Fibroblast of lung (primary cell): ENCODE measurements at regions not wholly inside any gene's neighbourhood (a gene's known extent, or its start where the extent isn't known, plus 50 kb on each side); places are given as distances from the start of the nearest gene placed in this dataset.

Experiments
- DNase-seq, 2 donors: peaks; one replicate each; pipeline versions ENCODE4 v3.0.0 to v3.0.0-alpha.2; 2010; ENCODE audit warnings: low read depth in 2 of 2
- H2AFZ ChIP-seq: 2 replicates; pipeline ENCODE4 v1.5.1; 2012; ENCODE audit warnings: low read length, control low read depth, inconsistent platforms
- H3K27ac ChIP-seq: 2 replicates; pipeline ENCODE4 v1.5.1; 2011; ENCODE audit warnings: low read length, control low read depth; ENCODE audit not compliant: insufficient read depth
- H3K27me3 ChIP-seq: 2 replicates; pipeline ENCODE4 v1.5.1; 2011; ENCODE audit warnings: mild to moderate bottlenecking, low read length; ENCODE audit not compliant: control insufficient read depth, insufficient read depth
- H3K36me3 ChIP-seq: 2 replicates; pipeline ENCODE4 v1.5.1; 2011; ENCODE audit warnings: low read length; ENCODE audit not compliant: control insufficient read depth, insufficient read depth
- H3K4me1 ChIP-seq: 2 replicates; pipeline ENCODE4 v1.5.1; 2011; ENCODE audit warnings: low read length; ENCODE audit not compliant: control insufficient read depth, insufficient read depth; ENCODE audit errors: extremely low read depth
- H3K4me2 ChIP-seq: 2 replicates; pipeline ENCODE4 v1.5.1; 2011; ENCODE audit warnings: low read length, control low read depth; ENCODE audit not compliant: insufficient read depth; ENCODE audit errors: extremely low read depth
- H3K4me3 ChIP-seq, 4 experiments: fragments of 200-600 bp in 1 of 4; sonication (generic) in 1 of 4; replicated peaks in 1 of 4; 2 replicates each; pipeline ENCODE4 v1.5.1; 2011 to 2016; ENCODE audit warnings: low read length in 4 of 4, low read depth in 3 of 4, mild to moderate bottlenecking in 3 of 4, control low read depth in 2 of 4, inconsistent platforms in 1 of 4, mixed read lengths in 1 of 4; ENCODE audit not compliant: insufficient read depth in 1 of 4; ENCODE audit errors: control extremely low read depth in 1 of 4
- H3K79me2 ChIP-seq: 2 replicates; pipeline ENCODE4 v1.5.1; 2012; ENCODE audit warnings: mild to moderate bottlenecking, low read length, inconsistent platforms; ENCODE audit not compliant: control insufficient read depth, insufficient read depth
- H3K9ac ChIP-seq: 2 replicates; pipeline ENCODE4 v1.5.1; 2011; ENCODE audit warnings: mild to moderate bottlenecking, low read length, control low read depth; ENCODE audit not compliant: insufficient read depth
- H3K9me3 ChIP-seq: 2 replicates; pipeline ENCODE4 v1.5.1; 2012; ENCODE audit warnings: low read depth, low read length; ENCODE audit not compliant: control insufficient read depth, insufficient read depth
- H4K20me1 ChIP-seq: 2 replicates; pipeline ENCODE4 v1.5.1; 2011; ENCODE audit warnings: low read length; ENCODE audit not compliant: control insufficient read depth, insufficient read depth; ENCODE audit errors: extremely low read depth
- EZH2 ChIP-seq: IDR thresholded peaks from 2 replicates; pipeline ENCODE4 v1.5.1; 2012; ENCODE audit warnings: low read length, control low read depth, mild to moderate bottlenecking; ENCODE audit errors: missing control alignments
- TF ChIP-seq, protein P1 (sequence below), 2 donors: IDR thresholded peaks in 1 of 2; conservative IDR thresholded peaks in 1 of 2; 1 replicate in 1 of 2; 2 replicates in 1 of 2; pipeline ENCODE4 v1.5.1; 2011 to 2012; ENCODE audit warnings: low read length in 2 of 2, control low read depth in 1 of 2, inconsistent platforms in 1 of 2, low read depth in 1 of 2, mild to moderate bottlenecking in 1 of 2

DNA sequence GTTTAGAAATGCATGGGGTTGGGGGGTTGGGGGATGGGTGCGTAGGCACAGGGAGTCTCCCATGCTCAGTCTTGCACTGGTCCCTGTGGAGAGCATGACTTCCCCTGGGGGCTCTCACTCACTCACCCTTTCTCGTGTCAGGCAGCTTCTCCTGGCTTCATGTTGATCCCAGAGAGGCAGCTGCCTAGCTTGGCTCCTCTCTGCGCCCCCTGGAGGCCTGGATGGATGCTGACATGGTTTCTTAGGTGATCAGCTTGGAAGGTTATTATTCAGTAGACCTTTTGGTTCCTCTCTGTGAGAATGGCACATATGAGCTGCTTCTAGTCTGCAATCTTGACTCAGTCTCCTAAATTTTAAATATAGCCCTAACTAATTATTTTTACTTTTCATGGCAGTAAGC is 109.3 kb upstream of the FAM83B start:
- no peaks in the 10 kb centered on the region for H3K36me3 ChIP-seq
- TF ChIP-seq, protein P1, sequence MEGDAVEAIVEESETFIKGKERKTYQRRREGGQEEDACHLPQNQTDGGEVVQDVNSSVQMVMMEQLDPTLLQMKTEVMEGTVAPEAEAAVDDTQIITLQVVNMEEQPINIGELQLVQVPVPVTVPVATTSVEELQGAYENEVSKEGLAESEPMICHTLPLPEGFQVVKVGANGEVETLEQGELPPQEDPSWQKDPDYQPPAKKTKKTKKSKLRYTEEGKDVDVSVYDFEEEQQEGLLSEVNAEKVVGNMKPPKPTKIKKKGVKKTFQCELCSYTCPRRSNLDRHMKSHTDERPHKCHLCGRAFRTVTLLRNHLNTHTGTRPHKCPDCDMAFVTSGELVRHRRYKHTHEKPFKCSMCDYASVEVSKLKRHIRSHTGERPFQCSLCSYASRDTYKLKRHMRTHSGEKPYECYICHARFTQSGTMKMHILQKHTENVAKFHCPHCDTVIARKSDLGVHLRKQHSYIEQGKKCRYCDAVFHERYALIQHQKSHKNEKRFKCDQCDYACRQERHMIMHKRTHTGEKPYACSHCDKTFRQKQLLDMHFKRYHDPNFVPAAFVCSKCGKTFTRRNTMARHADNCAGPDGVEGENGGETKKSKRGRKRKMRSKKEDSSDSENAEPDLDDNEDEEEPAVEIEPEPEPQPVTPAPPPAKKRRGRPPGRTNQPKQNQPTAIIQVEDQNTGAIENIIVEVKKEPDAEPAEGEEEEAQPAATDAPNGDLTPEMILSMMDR (conservative IDR thresholded peaks at IDR 0.05 in 1 of 2, IDR thresholded peaks at IDR 0.05 in 1 of 2; ENCODE audit: low read depth in 1 of 2, low read length in 2 of 2), result peak in 1 of 2 donors; percentile 20
- no peak for TF ChIP-seq EZH2
- DNase-seq, result no peak
- H3K27me3 ChIP-seq, result no peaks in the 10 kb centered on the region
- H3K4me1 ChIP-seq, result no peaks in the 10 kb centered on the region
- no peaks in the 10 kb centered on the region for H3K9me3 ChIP-seq
- H3K4me2 ChIP-seq, result no peak overlapping the region
- no peak overlapping the region for H3K4me3 ChIP-seq
- H3K79me2 ChIP-seq, result no peaks in the 10 kb centered on the region
- no peak overlapping the region for H3K27ac ChIP-seq
- no peak overlapping the region for H3K9ac ChIP-seq
- no peak overlapping the region for H2AFZ ChIP-seq
- no peaks in the 10 kb centered on the region for H4K20me1 ChIP-seq

- Histone ChIP-seq H3K4me2 (no peak overlapping the region), H3K4me1 (no peaks in the 10 kb centered on the region), H3K27me3 (no peaks in the 10 kb centered on the region), H3K9ac (no peak overlapping the region), H3K36me3 (no peaks in the 10 kb centered on the region), H3K27ac (no peak overlapping the region), H3K4me3 (no peak overlapping the region), H2AFZ (no peak overlapping the region), H3K79me2 (no peaks in the 10 kb centered on the region), H3K9me3 (no peaks in the 10 kb centered on the region), H4K20me1 (no peaks in the 10 kb centered on the region)
- no peak for TF ChIP-seq EZH2
- TF ChIP-seq, protein P1 (conservative IDR thresholded peaks at IDR 0.05 in 1 of 2, IDR thresholded peaks at IDR 0.05 in 1 of 2; ENCODE audit: low read depth in 1 of 2, low read length in 2 of 2), result no peak
- DNase-seq, result no peak
These were observed 98.6 kb upstream of the FAM83B start for GRCh38 chr6:54747955-54748354.

DNA sequence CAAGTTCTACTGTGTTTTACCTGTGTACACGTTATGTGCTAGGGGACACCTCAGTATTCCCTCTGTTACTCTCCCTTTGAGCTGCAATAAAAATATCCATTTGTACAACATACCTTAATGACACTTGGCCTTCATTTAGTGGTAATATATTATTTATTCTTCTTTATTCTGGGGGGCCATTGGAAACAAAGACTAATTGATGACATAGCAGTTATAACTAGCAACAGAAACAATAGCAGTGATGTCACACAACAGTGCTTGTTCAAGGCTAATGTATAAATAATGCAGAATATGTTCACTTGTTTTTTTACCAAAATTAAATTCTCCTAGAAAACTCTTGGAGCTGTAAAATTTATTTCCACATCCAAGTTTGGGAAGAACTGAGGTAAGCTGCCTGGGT is 92.2 kb upstream of the FAM83B start:
- H3K4me3 ChIP-seq, result no peak overlapping the region
- H3K36me3 ChIP-seq, result no peaks in the 10 kb centered on the region
- H3K27ac ChIP-seq, result no peak overlapping the region
- H3K27me3 ChIP-seq, result no peaks in the 10 kb centered on the region
- H3K9ac ChIP-seq, result no peak overlapping the region
- H4K20me1 ChIP-seq, result no peaks in the 10 kb centered on the region
- no peak overlapping the region for H3K4me2 ChIP-seq
- H3K79me2 ChIP-seq, result no peaks in the 10 kb centered on the region
- H3K9me3 ChIP-seq, result no peaks in the 10 kb centered on the region
- no peak overlapping the region for H2AFZ ChIP-seq
- H3K4me1 ChIP-seq, result no peaks in the 10 kb centered on the region
- no peak for TF ChIP-seq EZH2
- TF ChIP-seq, protein P1 (conservative IDR thresholded peaks at IDR 0.05 in 1 of 2, IDR thresholded peaks at IDR 0.05 in 1 of 2; ENCODE audit: low read depth in 1 of 2, low read length in 2 of 2), result no peak
- DNase-seq, result no peak
